Ishikawa (cell line): ENCODE measurements at regions not wholly inside any gene's neighbourhood (a gene's known extent, or its start where the extent isn't known, plus 50 kb on each side); places are given as distances from the start of the nearest gene placed in this dataset.

Experiments
- CREB1 ChIP-seq: IDR thresholded peaks from 2 replicates; pipeline ENCODE4 v1.6.1; 2012; ENCODE audit warnings: low read depth
- EP300 ChIP-seq: IDR thresholded peaks from 2 replicates; pipeline ENCODE4 v1.6.1; 2012; ENCODE audit warnings: borderline replicate concordance
- TAF1 ChIP-seq: IDR thresholded peaks from 2 replicates; pipeline ENCODE4 v1.6.1; 2012; ENCODE audit warnings: low read depth, mild to moderate bottlenecking
- TCF12 ChIP-seq: IDR thresholded peaks from 2 replicates; pipeline ENCODE4 v1.6.1; 2012; ENCODE audit warnings: low read depth
- YY1 ChIP-seq: IDR thresholded peaks from 2 replicates; pipeline ENCODE4 v1.6.1; 2012; ENCODE audit warnings: low read depth

GRCh38 chr10:7491949-7492659 lies 81.3 kb upstream of the SFMBT2 start:
- TF ChIP-seq CREB1 (no peak), YY1 (no peak), TAF1 (no peak), EP300 (no peak), TCF12 (no peak)
